DOHH2 (cell line): ENCODE measurements at regions not wholly inside any gene's neighbourhood (a gene's known extent, or its start where the extent isn't known, plus 50 kb on each side); places are given as distances from the start of the nearest gene placed in this dataset.

Source experiments
- CTCF ChIP-seq: fragments of 200-600 bp; sonication (generic); IDR thresholded peaks from one replicate; pipeline ENCODE4 v1.5.1; 2014; ENCODE audit warnings: antibody characterized with exemption, mild to moderate bottlenecking, low read depth, low read length; ENCODE audit not compliant: poor library complexity, severe bottlenecking
- EZH2phosphoT487 ChIP-seq: fragments of 200-600 bp; sonication (generic); IDR thresholded peaks from 2 replicates; pipeline ENCODE4 v1.6.1; 2017; ENCODE audit warnings: borderline replicate concordance, mild to moderate bottlenecking, antibody characterized with exemption, low read length, moderate library complexity, mixed read lengths

DNA sequence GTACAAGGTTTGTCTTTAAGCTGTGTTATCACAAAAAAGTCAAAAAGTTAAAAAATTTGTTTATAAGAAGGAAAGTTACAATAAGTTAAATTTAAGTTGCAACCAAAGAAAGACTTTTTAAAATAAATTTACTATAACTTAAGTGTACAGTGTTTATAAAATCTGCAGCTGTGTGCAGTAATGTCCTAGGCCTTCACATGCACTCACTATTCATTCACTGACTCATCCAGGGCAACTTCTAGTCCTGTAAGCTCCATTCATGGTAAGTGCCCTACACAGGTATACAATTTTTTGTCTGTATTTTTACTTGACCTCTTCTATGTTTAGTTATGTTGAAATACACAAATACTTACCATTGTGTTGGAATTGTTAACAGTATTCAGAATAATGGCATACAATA is 667.9 kb upstream of the SLITRK5 start:
- TF ChIP-seq CTCF (no peak), EZH2phosphoT487 (no peak)
